GM21360 (cell line): ENCODE measurements at regions not wholly inside any gene's neighbourhood (a gene's known extent, or its start where the extent isn't known, plus 50 kb on each side); places are given as distances from the start of the nearest gene placed in this dataset.

ENCODE experiments used
- ATAC-seq: cut with Tn5 transposase; IDR thresholded peaks from one replicate; pipeline ENCODE4 v1.9.1; 2021; ENCODE audit warnings: mild to moderate bottlenecking, moderate library complexity; ENCODE audit not compliant: unreplicated experiment

DNA sequence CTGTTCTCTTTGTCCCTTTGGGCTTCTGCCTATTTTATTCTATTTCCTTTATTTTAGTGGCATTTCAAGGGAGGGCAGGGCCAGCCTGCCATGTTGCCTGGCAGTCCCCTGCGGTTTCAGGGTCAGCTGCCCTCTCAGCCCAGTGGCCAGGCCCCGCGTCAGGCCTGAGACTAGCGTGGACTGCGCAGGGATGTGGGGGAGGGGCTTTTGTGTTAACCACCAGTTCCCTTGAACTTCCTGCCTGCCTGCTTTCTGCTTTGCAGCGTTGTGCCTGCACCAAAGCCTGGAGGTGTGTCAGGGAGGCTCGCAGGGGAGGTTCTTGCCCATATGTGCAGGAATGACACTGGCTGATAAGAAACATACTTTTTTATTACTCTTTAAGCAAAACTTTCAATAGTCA, 157.6 kb downstream of the SLC35B3 start:
- ATAC-seq, result no peak

DNA sequence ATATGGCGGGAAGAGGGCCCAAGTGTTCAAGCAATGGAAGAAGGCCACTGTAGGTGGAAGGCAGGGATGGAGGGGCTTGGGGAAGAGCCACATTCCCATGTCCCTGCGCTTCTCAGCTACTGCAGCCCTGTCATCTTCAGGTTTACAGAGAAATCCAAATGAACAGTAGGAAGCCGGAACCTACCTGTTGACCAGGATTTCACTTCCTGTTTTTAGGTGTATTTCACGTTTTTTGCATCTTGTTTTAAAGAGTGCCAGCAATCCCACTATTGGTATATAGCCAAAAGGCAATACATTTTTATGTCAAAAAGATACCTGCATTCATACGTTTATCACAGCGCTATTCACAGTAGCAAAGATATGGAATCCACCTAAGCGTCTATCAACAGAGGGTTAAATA, 159.2 kb downstream of the SLC35B3 start:
- no peak for ATAC-seq

DNA sequence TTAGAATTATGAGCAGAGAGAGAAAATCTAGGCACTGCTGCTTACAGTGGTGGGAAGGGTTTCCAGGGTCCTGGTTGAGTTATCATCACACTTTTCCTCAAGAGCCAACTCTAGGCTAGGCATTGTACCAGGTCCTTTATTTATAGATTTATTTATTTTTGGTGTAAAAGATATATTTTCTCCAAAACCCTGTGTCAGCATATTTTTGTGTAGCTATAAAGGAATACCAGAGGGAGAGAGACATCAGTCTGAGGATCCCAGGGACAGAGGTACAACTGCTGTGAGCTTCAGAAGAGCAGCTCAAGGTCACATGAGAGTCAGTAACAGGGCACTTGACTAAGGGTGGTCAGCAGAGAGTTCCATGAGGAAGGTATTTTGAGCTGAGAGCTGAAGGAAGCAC, 159.7 kb downstream of the SLC35B3 start:
- no peak for ATAC-seq

DNA sequence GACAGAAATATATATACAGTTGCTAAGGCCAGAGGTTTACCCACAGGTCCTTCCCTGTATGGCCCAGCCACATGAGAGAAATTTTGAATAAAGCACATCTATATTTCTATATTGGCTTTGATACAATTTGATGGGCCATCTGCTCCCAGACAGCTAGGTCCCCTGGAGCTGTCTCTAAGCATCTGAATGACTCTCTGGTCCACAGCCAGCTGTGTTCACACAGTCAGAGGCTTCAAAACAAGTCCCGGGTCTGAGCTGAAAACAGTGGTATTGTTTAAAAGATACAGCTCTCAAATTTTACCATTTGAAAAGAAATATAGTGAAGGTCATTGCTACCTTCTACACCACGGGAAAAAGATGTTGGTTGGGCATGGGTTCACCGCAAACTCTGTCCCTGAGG, 161.1 kb downstream of the SLC35B3 start:
- no peak for ATAC-seq

DNA sequence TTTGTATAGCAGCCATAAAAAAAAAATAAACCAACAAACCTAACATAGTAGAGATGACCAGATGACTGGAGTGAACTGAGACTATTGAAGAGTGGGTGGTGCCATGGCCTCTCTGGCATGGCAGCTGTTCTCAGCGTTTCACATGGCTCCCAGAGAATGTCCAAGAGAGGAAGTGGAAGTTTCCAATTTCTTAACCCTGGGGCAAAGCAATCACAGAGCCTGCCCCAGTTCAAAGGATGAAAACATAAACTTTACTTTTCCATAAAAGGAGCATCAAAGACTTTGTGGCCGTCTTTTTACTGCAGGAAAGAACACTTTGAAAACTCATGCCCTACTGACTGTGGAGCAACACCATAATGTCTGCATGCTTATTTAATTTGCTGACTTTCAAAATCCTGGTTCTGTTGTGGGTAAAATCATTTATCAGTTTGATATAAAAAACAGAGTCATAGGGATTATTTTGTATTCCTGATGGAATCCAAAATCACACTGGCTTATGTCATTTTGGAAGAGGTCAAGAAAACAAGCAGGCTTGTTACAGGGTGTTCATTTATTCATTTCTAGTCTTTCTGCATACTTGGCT, 165.4 kb downstream of the SLC35B3 start:
- ATAC-seq, result no peak

DNA sequence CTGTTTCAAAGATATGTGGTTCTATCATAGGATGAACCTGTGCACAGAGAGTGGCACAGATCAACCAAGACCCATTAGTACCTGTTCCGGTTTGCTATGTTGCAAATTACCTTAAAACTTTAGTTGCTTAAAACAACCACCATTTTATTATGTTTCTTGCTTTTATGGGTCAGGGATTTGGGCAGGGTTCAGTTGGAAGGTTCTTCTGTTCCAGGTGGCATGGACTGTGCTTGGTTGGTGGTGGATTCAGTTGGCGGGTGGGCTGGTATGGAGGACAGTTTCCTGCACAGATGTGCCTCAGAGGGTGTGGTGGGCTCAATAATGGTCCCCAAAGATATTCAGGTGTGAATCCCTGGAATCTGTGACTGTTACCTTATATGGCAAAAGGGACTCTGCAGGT, 166.3 kb downstream of the SLC35B3 start:
- no peak for ATAC-seq

DNA sequence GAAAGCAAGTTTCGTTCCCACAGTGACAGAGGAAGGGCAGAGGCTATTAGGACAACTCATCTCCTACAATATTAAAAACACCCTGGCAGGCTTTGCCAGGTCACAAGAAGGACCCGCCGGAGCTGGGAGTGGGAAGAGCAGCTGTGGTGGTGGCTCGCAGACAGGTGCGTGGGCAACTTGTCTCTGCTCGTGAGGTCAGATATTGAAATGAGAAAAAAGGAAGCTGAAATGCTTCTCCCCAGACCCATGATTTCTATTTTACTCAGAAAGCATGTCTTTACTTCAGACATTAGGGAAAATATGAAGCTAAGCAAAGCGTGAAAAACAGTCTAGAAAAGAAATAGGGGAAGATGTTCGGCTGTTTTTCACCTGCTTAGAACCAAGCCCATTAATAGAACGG, 166.3 kb upstream of the EEF1E1 start:
- no peak for ATAC-seq

DNA sequence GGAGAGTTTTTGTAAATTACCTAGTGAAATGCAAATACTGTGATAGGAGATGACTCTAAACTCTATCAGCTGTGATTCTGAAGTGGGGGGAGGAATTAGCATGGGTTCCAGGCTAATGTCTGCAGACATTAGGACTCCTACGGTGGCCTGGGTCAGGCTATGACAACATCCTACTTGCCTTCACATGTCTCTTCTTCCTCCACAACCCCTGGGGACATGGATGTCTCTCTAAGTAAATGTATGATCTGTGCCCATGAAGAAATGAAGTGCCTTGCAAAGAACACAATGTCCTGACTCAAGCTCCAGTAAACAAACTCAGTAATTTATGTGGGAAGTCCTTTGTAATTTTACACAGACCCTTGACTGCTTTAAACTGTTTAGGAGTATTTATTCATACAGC, 165.8 kb upstream of the EEF1E1 start:
- no peak for ATAC-seq

DNA sequence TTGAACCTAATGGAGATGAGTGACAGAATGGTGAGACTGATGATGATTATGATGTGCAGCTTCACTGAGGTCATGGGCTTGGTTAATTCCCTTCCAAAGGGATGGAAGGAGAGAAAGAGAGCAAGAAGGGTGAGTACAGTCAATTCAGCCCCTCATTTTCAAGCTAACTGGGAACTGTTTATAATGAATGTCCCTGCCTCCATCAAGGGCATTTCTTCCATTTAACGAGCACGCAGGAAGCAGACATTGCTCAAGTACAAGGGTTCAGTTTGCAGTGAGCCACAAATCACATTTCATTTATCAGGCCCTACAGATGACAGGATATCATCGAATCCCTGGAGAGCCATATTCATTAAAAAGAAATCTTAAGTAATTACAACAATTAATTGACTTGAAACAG, 158.3 kb upstream of the EEF1E1 start:
- ATAC-seq, result no peak

DNA sequence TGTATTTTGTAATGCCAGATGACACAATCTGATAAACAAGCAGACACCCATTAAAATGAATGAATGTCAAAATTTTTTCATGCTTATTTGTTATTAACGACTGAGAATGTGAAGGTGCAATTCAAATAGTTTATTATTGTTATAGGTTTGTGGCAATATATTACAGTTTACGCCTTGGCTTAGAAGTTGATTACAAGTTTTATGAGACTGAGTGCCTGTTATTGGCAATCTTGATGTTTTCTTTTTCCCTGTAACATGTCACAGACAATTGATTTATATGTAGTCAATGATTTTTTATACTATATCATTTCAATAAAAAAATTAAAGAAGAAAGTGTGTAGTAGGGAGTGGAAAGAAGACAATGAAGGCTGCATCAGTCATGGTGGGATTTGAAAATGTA, 144.1 kb upstream of the EEF1E1 start:
- no peak for ATAC-seq

DNA sequence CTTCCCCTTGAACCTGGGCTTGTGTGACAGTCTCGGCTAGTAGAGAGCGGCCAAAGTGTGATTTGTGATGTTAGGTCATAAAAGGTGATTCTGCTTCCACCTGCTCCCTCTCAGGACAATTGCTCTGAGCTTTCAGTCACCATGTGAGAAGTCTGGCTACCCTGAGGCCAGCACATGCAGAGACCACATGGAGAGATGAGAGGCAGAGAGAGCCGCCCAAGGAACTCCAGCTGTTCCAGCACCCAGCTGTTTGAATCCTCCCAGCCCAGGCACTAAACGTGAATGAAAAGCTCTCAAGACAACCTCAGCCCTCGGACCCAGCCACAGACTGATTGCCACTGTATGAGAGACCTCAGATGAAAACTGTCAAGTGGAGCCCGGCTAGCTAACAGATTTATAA, 143.4 kb upstream of the EEF1E1 start:
- no peak for ATAC-seq

DNA sequence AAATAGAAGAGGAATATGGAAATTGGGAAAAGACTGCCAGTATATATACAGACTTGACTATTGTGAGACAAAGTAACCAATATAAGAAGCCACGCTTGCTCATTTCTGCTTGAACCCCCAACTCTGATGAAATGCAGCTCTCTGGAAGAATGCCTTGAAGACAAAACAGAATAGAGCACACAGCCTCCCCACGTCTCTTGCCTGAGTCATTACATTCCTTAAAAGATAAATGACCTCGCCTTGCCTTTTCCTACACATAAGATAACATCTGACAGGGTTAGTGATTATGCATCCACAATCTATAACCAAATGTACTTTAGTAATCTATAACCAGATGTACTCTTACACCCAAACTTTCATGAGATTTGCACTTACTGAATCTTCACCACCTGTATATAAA, 141.1 kb upstream of the EEF1E1 start:
- ATAC-seq, result no peak

DNA sequence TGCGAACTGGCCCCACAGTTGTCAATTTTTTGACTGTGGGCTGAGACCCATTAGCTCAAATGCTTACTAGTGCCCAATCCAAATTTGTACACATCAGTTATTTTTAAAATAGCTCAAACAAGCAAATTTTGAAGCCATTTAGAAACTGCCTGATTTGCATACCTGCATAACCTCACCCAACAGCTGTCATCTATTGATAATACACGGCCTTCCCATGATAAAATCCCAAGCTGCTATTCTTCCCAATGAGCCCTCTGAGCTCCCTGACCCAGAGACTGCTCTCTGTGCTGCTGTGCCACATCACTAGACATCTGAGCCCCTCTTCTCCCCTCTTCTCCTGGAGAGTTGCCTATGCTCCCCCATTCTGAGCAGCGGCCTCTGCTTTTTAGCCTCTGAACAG, 140.5 kb upstream of the EEF1E1 start:
- ATAC-seq, result no peak

DNA sequence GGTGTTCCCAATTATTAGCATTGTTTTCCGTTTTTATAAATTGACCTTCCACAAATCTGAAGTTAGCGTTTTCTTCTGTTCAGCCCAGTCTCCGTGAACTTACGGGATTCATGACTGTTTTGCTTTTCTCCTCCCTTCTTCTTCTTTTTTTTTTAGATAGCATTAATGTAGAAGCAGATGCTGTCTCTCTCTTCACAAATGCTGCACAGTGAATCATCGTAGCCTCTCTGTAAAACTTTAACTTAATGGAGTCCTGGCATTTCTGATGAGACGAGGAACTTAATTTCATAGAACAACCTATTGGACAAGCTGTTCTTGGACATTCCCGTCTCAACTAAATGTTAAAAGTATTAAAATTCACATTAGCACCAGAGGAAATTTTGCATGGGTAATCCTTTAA, 138.0 kb upstream of the EEF1E1 start:
- ATAC-seq, result no peak

DNA sequence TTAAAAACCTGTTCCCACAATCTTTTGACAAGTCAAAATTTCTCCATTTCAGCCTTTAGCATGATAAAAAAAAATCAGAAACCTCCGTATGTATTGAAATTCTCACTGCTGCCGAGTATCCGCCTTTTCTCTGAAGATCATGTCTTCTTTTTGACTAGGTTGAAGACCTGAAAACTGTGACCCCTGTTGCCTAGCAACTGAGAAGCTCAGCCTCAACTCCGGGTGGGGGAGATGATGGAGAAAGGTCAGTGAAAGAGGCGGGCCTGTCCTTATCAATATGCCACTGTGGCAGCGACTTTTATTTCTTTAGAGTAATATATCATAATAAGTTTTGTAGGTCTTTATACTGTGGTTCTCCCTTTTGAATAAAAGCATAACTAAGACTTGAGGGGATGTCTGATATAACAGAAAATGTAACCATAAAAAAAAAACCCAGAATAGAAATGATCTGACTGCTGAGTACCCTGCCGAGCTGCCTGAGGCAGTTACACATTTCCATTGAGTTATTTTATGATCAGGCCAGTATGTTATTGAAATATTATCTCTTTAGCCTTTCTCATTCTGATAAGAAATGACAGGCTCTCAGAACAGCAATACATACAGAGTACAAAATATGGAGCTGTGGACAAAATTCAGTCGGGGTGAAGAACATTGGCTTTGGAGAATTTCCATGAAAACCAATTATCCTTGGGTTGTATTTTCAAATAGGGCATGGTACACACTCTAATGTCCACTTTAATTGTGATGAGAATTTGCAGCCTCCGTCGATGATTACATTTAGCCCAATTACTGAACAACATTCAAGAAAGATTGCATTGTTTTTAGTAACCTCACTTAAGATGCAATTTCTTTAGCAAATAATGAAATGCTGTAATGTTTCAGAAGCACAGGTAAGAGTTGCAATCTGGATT, 136.7 kb upstream of the EEF1E1 start:
- no peak for ATAC-seq

DNA sequence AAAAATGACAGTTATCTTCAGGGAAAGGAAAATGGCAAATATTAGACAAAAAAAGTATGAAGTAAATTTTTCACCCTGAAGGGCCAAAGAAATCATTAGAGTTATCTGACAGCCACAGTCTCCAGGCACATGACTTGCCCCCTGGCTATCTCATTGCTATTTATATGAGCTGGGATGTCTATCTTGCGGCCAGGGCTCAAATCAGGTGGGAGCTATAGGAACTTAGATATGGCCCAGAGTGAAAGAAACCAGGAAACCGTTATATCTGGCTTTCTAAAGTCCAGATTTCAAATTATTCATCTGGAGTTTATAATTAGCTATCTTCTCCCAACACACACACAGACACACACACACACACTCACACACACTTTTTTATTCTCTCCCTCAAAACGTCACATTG, 135.3 kb upstream of the EEF1E1 start:
- ATAC-seq, result no peak

DNA sequence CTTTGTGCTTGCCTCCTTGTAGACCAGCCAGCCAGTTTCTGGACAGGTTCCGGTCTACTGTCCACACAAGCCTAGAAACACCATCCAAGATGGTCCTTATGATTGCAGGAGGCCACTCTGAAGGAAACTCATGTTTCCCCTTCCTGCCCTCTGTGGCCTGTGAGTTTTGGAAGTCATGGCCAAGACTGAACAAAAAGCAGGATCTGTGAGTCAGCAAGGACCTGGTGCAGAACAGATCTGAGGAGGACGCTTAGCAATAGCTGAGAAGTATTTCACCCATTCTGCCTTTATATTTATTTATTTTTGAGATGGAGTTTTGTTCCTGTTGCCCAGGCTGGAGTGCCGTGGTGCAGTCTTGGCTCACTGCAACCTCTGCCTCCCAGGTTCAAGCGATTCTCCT, 134.6 kb upstream of the EEF1E1 start:
- ATAC-seq, result no peak

DNA sequence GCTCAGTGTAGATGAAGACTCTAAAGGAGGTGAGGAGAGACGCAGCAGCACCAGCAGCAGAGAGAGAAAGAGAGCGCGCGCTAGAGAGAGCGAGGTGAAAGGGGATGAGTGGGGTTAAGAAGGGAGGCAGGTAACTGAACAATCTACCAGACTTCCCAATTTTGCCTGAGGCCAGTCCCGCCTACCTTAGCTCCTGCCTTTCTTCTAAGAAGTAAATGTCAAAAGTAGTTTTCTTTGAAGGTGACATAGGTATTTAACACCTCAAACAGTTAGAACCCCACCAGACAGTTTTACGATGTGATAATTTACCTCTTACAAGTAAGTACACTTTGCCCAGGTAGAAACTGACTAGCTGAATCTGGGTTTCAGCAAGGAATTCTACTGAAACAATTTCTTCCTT, 132.0 kb upstream of the EEF1E1 start:
- ATAC-seq, result no peak

DNA sequence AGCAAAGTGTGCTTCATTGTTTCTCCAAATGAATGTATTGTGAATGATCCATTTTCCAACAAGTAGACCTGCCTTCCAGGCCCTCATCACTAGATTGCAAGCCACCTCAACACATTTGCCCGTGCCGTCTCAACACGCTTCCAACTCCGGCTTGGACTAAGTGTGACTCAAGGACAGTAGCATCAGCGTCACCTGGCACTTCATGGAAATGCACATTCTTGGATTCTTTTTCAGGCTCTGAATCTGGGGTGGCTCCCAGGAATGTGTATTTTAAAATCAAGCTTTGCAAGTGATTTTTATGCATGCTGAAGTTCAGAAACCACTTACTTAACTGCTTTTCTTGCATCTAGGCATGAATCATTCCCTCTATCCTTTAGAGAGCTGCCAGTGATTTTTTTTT, 129.6 kb upstream of the EEF1E1 start:
- ATAC-seq, result no peak

DNA sequence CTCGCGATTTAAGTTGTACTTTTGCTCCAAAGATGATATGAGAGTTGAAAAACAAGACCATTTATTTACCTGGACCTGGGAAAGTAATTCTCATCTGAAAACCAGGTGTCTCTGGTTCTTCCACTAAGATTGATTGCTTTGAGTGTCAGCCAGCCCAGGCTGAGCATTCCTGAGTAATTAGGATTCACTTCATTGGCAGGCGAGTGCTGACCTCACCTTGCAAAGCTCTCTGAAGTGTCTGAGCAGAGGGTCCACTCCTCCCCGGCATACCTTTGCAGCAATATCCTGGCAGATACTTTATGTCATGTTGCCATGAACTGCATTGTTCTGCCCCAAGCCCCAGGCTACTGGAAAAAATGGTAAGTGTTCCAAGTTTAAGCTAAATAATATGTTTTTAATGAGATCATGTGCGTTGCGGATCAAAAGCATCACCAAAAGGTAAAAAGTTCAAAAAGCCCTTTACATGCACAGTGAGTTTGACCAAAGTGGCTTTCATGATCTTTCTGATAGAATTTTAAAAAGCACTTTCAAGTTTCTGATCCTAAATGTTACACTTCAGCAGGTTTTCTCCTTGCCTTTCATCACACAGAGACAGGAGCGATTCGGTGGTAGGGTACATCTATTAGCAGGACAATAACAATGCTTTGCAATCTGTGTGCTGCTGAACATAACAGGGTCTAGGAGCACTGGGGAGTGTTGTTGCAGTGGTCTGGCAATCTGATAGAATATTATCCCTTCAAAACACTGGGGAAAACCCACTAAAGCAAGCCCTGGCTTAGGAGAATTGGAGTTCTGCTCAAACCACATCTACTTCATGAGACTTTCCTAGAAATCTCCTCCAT, 127.8 kb upstream of the EEF1E1 start:
- ATAC-seq, result no peak

DNA sequence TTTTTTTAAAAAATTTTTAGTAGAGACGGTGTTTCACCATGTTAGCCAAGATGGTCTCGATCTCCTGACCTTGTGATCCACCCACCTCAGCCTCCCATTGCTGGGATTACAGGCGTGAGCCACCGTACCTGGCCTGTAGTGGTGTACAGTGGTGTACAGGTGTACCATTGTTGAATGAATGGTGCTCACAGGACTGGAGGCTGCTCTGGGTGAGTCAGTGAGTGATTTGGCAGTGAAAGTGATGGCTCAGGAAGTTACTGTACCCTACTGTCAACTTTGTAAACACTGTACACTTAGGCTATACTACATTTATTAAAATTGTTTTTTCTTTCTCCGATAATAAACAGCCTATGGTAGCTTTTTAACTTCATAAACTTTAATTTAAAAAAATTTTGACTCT, 122.8 kb upstream of the EEF1E1 start:
- no peak for ATAC-seq

DNA sequence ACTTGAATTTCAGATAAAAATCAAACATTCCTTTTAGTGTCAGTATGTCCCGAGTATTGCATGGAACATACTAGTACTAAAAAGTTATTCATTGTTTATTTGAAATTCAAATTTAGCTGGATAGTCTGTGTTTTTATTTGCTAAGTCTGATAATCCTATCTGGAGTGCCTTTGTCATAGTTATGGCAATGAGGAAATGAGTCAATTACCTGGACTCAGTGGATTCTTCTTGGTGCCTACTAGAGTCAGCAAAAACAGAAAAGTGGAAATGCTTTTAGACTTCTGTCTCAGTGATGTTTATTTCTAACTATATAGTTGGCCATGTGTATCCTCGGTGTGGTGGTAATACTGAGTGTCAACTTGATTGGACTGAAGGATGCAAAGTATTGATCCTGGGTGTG, 121.3 kb upstream of the EEF1E1 start:
- ATAC-seq, result no peak
